ENCODE measurements at regions not wholly inside any gene's neighbourhood (a gene's known extent, or its start where the extent isn't known, plus 50 kb on each side); places are given as distances from the start of the nearest gene placed in this dataset.

GRCh38 chr14:71538288-71538687, 393.9 kb upstream of the RGS6 start (continued):
- TF ChIP-seq, protein P1, sequence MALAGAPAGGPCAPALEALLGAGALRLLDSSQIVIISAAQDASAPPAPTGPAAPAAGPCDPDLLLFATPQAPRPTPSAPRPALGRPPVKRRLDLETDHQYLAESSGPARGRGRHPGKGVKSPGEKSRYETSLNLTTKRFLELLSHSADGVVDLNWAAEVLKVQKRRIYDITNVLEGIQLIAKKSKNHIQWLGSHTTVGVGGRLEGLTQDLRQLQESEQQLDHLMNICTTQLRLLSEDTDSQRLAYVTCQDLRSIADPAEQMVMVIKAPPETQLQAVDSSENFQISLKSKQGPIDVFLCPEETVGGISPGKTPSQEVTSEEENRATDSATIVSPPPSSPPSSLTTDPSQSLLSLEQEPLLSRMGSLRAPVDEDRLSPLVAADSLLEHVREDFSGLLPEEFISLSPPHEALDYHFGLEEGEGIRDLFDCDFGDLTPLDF (CRISPR knock-in tag; IDR thresholded peaks at IDR 0.05), result no peak
- TF ChIP-seq ZNF263 (CRISPR knock-in tag; IDR thresholded peaks at IDR 0.05; ENCODE audit: low read depth) (no peak), ATF1 (CRISPR knock-in tag; IDR thresholded peaks at IDR 0.05) (no peak), HMGXB4 (CRISPR knock-in tag; IDR thresholded peaks at IDR 0.05) (no peak), TEAD1 (CRISPR knock-in tag; IDR thresholded peaks at IDR 0.05) (no peak), GRHL2 (CRISPR knock-in tag; IDR thresholded peaks at IDR 0.05; ENCODE audit: insufficient replicate concordance, severe bottlenecking) (no peak), GTF2I (CRISPR knock-in tag; conservative IDR thresholded peaks at IDR 0.05) (no peak)
- TF ChIP-seq, protein P2, sequence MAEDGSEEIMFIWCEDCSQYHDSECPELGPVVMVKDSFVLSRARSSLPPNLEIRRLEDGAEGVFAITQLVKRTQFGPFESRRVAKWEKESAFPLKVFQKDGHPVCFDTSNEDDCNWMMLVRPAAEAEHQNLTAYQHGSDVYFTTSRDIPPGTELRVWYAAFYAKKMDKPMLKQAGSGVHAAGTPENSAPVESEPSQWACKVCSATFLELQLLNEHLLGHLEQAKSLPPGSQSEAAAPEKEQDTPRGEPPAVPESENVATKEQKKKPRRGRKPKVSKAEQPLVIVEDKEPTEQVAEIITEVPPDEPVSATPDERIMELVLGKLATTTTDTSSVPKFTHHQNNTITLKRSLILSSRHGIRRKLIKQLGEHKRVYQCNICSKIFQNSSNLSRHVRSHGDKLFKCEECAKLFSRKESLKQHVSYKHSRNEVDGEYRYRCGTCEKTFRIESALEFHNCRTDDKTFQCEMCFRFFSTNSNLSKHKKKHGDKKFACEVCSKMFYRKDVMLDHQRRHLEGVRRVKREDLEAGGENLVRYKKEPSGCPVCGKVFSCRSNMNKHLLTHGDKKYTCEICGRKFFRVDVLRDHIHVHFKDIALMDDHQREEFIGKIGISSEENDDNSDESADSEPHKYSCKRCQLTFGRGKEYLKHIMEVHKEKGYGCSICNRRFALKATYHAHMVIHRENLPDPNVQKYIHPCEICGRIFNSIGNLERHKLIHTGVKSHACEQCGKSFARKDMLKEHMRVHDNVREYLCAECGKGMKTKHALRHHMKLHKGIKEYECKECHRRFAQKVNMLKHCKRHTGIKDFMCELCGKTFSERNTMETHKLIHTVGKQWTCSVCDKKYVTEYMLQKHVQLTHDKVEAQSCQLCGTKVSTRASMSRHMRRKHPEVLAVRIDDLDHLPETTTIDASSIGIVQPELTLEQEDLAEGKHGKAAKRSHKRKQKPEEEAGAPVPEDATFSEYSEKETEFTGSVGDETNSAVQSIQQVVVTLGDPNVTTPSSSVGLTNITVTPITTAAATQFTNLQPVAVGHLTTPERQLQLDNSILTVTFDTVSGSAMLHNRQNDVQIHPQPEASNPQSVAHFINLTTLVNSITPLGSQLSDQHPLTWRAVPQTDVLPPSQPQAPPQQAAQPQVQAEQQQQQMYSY (CRISPR knock-in tag; IDR thresholded peaks at IDR 0.05), result no peak
- TF ChIP-seq, protein P3, sequence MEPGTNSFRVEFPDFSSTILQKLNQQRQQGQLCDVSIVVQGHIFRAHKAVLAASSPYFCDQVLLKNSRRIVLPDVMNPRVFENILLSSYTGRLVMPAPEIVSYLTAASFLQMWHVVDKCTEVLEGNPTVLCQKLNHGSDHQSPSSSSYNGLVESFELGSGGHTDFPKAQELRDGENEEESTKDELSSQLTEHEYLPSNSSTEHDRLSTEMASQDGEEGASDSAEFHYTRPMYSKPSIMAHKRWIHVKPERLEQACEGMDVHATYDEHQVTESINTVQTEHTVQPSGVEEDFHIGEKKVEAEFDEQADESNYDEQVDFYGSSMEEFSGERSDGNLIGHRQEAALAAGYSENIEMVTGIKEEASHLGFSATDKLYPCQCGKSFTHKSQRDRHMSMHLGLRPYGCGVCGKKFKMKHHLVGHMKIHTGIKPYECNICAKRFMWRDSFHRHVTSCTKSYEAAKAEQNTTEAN (CRISPR knock-in tag; IDR thresholded peaks at IDR 0.05), result no peak
- TF ChIP-seq, protein P4, sequence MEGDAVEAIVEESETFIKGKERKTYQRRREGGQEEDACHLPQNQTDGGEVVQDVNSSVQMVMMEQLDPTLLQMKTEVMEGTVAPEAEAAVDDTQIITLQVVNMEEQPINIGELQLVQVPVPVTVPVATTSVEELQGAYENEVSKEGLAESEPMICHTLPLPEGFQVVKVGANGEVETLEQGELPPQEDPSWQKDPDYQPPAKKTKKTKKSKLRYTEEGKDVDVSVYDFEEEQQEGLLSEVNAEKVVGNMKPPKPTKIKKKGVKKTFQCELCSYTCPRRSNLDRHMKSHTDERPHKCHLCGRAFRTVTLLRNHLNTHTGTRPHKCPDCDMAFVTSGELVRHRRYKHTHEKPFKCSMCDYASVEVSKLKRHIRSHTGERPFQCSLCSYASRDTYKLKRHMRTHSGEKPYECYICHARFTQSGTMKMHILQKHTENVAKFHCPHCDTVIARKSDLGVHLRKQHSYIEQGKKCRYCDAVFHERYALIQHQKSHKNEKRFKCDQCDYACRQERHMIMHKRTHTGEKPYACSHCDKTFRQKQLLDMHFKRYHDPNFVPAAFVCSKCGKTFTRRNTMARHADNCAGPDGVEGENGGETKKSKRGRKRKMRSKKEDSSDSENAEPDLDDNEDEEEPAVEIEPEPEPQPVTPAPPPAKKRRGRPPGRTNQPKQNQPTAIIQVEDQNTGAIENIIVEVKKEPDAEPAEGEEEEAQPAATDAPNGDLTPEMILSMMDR (IDR thresholded peaks at IDR 0.05), result no peak

DNA sequence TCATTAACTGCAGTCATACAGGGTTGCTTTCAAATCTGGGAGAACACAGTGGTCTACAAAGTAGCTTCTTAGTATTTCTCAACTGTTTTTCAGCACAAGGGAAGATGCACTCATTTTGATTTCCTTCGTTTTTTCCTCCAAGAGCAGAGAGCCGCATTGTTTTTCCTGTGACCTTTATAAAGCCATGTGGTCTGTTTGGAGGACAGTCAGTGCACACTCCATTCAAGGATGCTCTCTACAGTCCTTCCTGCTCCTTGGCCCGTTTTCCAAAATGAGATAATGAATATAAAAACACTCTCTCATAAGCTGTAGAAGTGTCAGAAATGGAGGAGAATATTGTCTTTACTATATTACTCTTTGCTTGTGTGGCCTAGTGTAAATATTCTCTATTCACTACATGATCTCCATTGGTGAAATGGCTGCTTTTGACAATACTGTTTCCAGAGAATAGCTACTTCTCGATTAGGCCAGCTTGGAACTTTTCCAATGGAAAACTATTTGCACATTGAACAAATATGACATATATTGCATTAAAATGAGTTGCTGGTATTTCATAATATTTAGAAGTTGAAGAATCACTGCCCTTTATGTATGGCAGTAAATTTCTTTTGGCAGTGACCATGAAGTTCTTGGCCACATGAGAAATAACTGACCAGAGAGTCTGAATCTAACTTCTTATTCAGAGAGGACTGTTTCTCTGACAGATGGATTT, 393.1 kb upstream of the RGS6 start:
- Mint-ChIP-seq H3K4me1 (peaks cover 53% of the 10 kb centered on the region), H3K27ac (peak overlapping the region; percentile 52; the same call in 1 of the 2 replicates), H3K4me3 (no peak overlapping the region), H3K36me3 (no peaks in the 10 kb centered on the region), H3K9me3 (no peaks in the 10 kb centered on the region), H3K27me3 (ENCODE audit: low read depth) (no peaks in the 10 kb centered on the region)
- ATAC-seq, result no peak
- no peak for TF ChIP-seq PRRX2 (CRISPR knock-in tag; IDR thresholded peaks at IDR 0.05)
- no peak for TF ChIP-seq ZNF671 (CRISPR knock-in tag; IDR thresholded peaks at IDR 0.05)
- TF ChIP-seq TEAD1 (CRISPR knock-in tag; IDR thresholded peaks at IDR 0.05), result no peak
- TF ChIP-seq NFYB (CRISPR knock-in tag; conservative IDR thresholded peaks at IDR 0.05; ENCODE audit: low read depth), result no peak
- no peak for TF ChIP-seq ZNF532 (CRISPR knock-in tag; IDR thresholded peaks at IDR 0.05; ENCODE audit: borderline replicate concordance)
- TF ChIP-seq, protein P5, sequence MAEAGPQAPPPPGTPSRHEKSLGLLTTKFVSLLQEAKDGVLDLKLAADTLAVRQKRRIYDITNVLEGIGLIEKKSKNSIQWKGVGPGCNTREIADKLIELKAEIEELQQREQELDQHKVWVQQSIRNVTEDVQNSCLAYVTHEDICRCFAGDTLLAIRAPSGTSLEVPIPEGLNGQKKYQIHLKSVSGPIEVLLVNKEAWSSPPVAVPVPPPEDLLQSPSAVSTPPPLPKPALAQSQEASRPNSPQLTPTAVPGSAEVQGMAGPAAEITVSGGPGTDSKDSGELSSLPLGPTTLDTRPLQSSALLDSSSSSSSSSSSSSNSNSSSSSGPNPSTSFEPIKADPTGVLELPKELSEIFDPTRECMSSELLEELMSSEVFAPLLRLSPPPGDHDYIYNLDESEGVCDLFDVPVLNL (CRISPR knock-in tag; IDR thresholded peaks at IDR 0.05; ENCODE audit: borderline replicate concordance, low read depth), result no peak
- CTCF ChIA-PET, result interaction anchor here (0.8 kb wide), 1 partner anchor 373 kb away, joined by 3 read pairs; no protein-coding TSS in a partner anchor
- POLR2A ChIA-PET, result no interaction called here
- DNase-seq (ENCODE audit: low spot score), result no peak

All from WTC11 (cell line).